ENCODE measurements at regions not wholly inside any gene's neighbourhood (a gene's known extent, or its start where the extent isn't known, plus 50 kb on each side); places are given as distances from the start of the nearest gene placed in this dataset.
A peak's percentile ranks its signal among the peaks of the same experiment; 100 is the strongest.

DNA sequence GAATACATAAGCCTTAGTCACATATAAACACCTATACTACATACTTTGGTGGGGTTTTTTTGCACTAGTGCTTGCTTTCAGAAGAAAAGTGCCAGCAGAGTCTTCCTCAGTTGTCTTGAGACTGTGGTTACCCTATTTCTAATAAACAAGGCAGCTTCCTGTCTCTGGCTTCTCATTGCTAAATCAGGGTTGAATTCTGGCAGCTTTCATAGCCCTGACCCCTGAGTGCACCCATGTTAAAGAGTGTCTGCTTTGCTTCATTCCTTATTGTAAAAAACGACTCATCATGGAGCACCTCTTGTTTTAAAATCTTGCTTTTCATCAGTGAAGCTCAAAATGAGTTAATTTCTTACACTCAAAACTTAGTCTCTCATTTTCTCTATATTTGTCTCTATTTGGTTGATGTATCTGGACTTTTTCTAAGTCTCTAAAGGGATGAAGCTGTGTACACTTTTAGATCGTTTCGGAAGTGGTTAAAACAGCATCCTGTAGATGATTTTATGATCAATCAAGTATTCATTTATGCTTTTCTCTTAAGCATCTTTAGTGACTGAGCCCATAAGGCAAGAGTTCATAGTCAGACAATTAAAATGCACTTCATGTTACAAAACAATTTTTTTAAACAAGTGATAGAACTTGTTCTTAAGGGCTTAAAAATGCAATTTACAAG, 72.1 kb downstream of the KLF12 start:
- H3K9ac ChIP-seq: no peak overlapping the region
- no peak overlapping the region for H3K4me3 ChIP-seq (ENCODE audit: low read depth, low read length)
- TF ChIP-seq, protein P1, sequence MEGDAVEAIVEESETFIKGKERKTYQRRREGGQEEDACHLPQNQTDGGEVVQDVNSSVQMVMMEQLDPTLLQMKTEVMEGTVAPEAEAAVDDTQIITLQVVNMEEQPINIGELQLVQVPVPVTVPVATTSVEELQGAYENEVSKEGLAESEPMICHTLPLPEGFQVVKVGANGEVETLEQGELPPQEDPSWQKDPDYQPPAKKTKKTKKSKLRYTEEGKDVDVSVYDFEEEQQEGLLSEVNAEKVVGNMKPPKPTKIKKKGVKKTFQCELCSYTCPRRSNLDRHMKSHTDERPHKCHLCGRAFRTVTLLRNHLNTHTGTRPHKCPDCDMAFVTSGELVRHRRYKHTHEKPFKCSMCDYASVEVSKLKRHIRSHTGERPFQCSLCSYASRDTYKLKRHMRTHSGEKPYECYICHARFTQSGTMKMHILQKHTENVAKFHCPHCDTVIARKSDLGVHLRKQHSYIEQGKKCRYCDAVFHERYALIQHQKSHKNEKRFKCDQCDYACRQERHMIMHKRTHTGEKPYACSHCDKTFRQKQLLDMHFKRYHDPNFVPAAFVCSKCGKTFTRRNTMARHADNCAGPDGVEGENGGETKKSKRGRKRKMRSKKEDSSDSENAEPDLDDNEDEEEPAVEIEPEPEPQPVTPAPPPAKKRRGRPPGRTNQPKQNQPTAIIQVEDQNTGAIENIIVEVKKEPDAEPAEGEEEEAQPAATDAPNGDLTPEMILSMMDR (IDR thresholded peaks at IDR 0.05): no peak
- H3K79me2 ChIP-seq: no peaks in the 10 kb centered on the region
- H3K4me2 ChIP-seq (ENCODE audit: low read length): no peak overlapping the region
- H3K27me3 ChIP-seq (ENCODE audit: control insufficient read depth, insufficient read depth, low read length): no peaks in the 10 kb centered on the region
- peak overlapping the region; percentile 9 for H3K27ac ChIP-seq
- H3K36me3 ChIP-seq (ENCODE audit: control insufficient read depth, insufficient read depth, low read length): no peaks in the 10 kb centered on the region
- H3K4me1 ChIP-seq: peaks cover 3% of the 10 kb centered on the region
- no peaks in the 10 kb centered on the region for H3K9me3 ChIP-seq (ENCODE audit: control insufficient read depth, low read length)
- H2AFZ ChIP-seq: no peak overlapping the region

DNA sequence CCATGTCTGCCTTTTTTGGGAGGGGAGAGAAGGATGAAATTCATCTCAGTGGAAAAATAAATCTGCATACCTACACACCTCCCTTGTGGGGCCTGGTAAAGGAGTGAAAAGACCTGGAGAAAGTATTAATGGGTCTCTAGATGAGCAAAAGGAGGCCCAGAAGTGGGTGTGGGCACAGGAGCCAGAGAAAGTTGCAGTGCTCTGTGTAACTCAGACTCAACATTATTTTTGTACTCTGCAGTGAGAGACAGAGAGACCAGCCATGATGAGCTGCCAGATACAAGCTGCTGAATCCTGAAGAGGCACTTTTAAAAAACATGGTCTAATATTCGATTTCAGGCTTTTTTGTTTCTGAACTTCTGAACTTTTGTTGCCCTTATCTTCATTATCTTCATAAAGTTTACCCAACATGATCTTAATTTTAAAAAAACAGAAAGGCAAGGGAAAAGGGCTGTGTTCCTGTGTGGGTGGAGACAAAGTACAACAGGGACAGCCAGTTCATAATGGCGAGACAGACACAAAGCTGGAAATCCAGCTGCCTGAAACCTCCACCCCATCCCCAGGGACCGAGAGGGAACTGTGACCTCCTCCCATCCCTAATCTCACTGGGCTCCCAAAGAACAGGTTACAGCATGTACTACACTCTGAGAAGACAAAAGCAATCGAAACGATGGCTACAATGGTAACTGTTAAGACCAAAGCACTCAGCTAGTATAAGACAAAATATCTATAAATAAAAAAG, 77.2 kb downstream of the KLF12 start:
- TF ChIP-seq, protein P1 (IDR thresholded peaks at IDR 0.05): no peak
- peak overlapping the region; percentile 15 for H3K27ac ChIP-seq
- no peak overlapping the region for H3K9ac ChIP-seq
- H2AFZ ChIP-seq: no peak overlapping the region
- no peak overlapping the region for H3K4me2 ChIP-seq (ENCODE audit: low read length)
- no peaks in the 10 kb centered on the region for H3K9me3 ChIP-seq (ENCODE audit: control insufficient read depth, low read length)
- H3K27me3 ChIP-seq (ENCODE audit: control insufficient read depth, insufficient read depth, low read length): no peaks in the 10 kb centered on the region
- H3K79me2 ChIP-seq: no peaks in the 10 kb centered on the region
- peaks cover 3% of the 10 kb centered on the region for H3K4me1 ChIP-seq
- H3K36me3 ChIP-seq (ENCODE audit: control insufficient read depth, insufficient read depth, low read length): no peaks in the 10 kb centered on the region
- H3K4me3 ChIP-seq (ENCODE audit: low read depth, low read length): no peak overlapping the region

- Histone ChIP-seq H3K79me2 (no peaks in the 10 kb centered on the region), H3K9ac (no peak overlapping the region), H3K27me3 (ENCODE audit: control insufficient read depth, insufficient read depth, low read length) (no peaks in the 10 kb centered on the region), H3K27ac (no peak overlapping the region), H3K36me3 (ENCODE audit: control insufficient read depth, insufficient read depth, low read length) (no peaks in the 10 kb centered on the region), H3K4me3 (ENCODE audit: low read depth, low read length) (no peak overlapping the region), H2AFZ (no peak overlapping the region), H3K4me1 (peaks cover 1% of the 10 kb centered on the region), H3K4me2 (ENCODE audit: low read length) (no peak overlapping the region), H3K9me3 (ENCODE audit: control insufficient read depth, low read length) (no peaks in the 10 kb centered on the region)
- TF ChIP-seq, protein P1 (IDR thresholded peaks at IDR 0.05): no peak
Observed at GRCh38 chr13:74052402-74052928, 81.7 kb downstream of the KLF12 start.

DNA sequence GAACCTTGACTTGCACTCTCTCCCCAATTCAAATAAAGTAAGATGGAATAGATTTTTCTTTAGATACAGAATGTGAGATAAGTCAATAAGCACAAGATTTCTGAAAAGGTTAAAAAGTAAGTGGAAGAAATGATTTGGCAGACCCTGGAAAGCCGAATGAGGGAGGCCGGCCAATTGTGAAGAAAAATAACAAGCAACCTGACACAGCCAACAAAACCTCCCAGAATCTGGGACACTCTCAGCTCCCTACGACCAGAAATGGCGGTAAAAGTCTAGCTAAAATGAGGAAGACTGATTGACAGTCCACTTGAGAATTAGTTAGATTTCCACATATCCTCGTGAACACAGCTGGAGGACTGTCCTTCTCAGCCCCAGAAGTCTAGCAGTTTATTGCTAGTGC, 85.4 kb downstream of the KLF12 start:
- TF ChIP-seq, protein P1 (IDR thresholded peaks at IDR 0.05): no peak
- no peaks in the 10 kb centered on the region for H3K9me3 ChIP-seq (ENCODE audit: control insufficient read depth, low read length)
- no peaks in the 10 kb centered on the region for H3K79me2 ChIP-seq
- H3K36me3 ChIP-seq (ENCODE audit: control insufficient read depth, insufficient read depth, low read length): no peaks in the 10 kb centered on the region
- no peaks in the 10 kb centered on the region for H3K4me1 ChIP-seq
- H2AFZ ChIP-seq: no peak overlapping the region
- H3K27ac ChIP-seq: no peak overlapping the region
- H3K4me3 ChIP-seq (ENCODE audit: low read depth, low read length): no peak overlapping the region
- no peaks in the 10 kb centered on the region for H3K27me3 ChIP-seq (ENCODE audit: control insufficient read depth, insufficient read depth, low read length)
- H3K9ac ChIP-seq: no peak overlapping the region
- no peak overlapping the region for H3K4me2 ChIP-seq (ENCODE audit: low read length)
